Liver (tissue), 2 donors: ENCODE measurements at regions not wholly inside any gene's neighbourhood (a gene's known extent, or its start where the extent isn't known, plus 50 kb on each side); places are given as distances from the start of the nearest gene placed in this dataset.

Source experiments
- CTCF ChIP-seq: fragments of 150-350 bp; IDR thresholded peaks from 2 replicates; pipeline ENCODE4 v1.5.1; 2017; ENCODE audit warnings: improper control_type of control experiment, low read depth, low read length; ENCODE audit not compliant: missing input control
- TF ChIP-seq, protein P1 (sequence below): IDR thresholded peaks from 2 replicates; pipeline ENCODE4 v1.6.1; 2016; ENCODE audit warnings: antibody characterized with exemption
- TF ChIP-seq, protein P2 (sequence below): IDR thresholded peaks from 2 replicates; pipeline ENCODE4 v1.6.1; 2016; ENCODE audit warnings: antibody characterized with exemption, mild to moderate bottlenecking
- donor health status: healthy.

- TF ChIP-seq, protein P1, sequence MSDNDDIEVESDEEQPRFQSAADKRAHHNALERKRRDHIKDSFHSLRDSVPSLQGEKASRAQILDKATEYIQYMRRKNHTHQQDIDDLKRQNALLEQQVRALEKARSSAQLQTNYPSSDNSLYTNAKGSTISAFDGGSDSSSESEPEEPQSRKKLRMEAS, result no peak
- TF ChIP-seq CTCF, result no peak
- TF ChIP-seq, protein P2, sequence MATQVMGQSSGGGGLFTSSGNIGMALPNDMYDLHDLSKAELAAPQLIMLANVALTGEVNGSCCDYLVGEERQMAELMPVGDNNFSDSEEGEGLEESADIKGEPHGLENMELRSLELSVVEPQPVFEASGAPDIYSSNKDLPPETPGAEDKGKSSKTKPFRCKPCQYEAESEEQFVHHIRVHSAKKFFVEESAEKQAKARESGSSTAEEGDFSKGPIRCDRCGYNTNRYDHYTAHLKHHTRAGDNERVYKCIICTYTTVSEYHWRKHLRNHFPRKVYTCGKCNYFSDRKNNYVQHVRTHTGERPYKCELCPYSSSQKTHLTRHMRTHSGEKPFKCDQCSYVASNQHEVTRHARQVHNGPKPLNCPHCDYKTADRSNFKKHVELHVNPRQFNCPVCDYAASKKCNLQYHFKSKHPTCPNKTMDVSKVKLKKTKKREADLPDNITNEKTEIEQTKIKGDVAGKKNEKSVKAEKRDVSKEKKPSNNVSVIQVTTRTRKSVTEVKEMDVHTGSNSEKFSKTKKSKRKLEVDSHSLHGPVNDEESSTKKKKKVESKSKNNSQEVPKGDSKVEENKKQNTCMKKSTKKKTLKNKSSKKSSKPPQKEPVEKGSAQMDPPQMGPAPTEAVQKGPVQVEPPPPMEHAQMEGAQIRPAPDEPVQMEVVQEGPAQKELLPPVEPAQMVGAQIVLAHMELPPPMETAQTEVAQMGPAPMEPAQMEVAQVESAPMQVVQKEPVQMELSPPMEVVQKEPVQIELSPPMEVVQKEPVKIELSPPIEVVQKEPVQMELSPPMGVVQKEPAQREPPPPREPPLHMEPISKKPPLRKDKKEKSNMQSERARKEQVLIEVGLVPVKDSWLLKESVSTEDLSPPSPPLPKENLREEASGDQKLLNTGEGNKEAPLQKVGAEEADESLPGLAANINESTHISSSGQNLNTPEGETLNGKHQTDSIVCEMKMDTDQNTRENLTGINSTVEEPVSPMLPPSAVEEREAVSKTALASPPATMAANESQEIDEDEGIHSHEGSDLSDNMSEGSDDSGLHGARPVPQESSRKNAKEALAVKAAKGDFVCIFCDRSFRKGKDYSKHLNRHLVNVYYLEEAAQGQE, result no peak
Measured at GRCh38 chr10:78642269-78642816, 426.4 kb upstream of the ZMIZ1 start.
